Tibial artery (tissue), 4 donors: ENCODE measurements at regions not wholly inside any gene's neighbourhood (a gene's known extent, or its start where the extent isn't known, plus 50 kb on each side); places are given as distances from the start of the nearest gene placed in this dataset.

ENCODE experiments used
- DNase-seq, 2 donors: peaks; one replicate each; pipeline ENCODE4 v3.0.0-alpha.2; 2019
- H3K27ac ChIP-seq, 2 donors: fragments of 200-600 bp; sonication (generic) in 1 of 2; 1 replicate in 1 of 2; 2 replicates in 1 of 2; pipeline ENCODE4 v1.5.1; 2018 to 2019; ENCODE audit warnings: mild to moderate bottlenecking in 1 of 2
- H3K27me3 ChIP-seq, 2 donors: fragments of 200-600 bp; sonication (generic) in 1 of 2; one replicate each; pipeline versions ENCODE4 v1.5.1 to v1.6.0; 2016 to 2019
- H3K36me3 ChIP-seq, 3 donors: fragments of 200-600 bp; sonication (generic) in 2 of 3; one replicate each; pipeline ENCODE4 v1.5.1; 2016 to 2019; ENCODE audit warnings: mild to moderate bottlenecking in 2 of 3
- H3K4me1 ChIP-seq, 4 donors: fragments of 200-600 bp; sonication (generic) in 2 of 4; 1 replicate in 3 of 4; 2 replicates in 1 of 4; pipeline ENCODE4 v1.5.1; 2016 to 2019
- H3K4me3 ChIP-seq, 2 donors: fragments of 200-600 bp; sonication (generic) in 1 of 2; 1 replicate in 1 of 2; 2 replicates in 1 of 2; pipeline ENCODE4 v1.5.1; 2018 to 2019; ENCODE audit warnings: mild to moderate bottlenecking in 2 of 2
- H3K9me3 ChIP-seq, 3 donors: fragments of 200-600 bp; sonication (generic) in 1 of 3; one replicate each; pipeline ENCODE4 v1.5.1; 2016 to 2019
- CTCF ChIP-seq, 2 experiments: fragments of 200-600 bp in 1 of 2; fragments of 450-650 bp in 1 of 2; IDR thresholded peaks; one replicate each; pipeline ENCODE4 v1.5.1; 2017 to 2019; ENCODE audit warnings: antibody characterized with exemption in 2 of 2, mild to moderate bottlenecking in 1 of 2, moderate library complexity in 1 of 2
- intact Hi-C: fragments of 100-400 bp; cut with DNase I; formaldehyde crosslinking; loops from one replicate; pipeline ENCODE4 v1.15.0; 2023; ENCODE audit warnings: low total_unique reads

DNA sequence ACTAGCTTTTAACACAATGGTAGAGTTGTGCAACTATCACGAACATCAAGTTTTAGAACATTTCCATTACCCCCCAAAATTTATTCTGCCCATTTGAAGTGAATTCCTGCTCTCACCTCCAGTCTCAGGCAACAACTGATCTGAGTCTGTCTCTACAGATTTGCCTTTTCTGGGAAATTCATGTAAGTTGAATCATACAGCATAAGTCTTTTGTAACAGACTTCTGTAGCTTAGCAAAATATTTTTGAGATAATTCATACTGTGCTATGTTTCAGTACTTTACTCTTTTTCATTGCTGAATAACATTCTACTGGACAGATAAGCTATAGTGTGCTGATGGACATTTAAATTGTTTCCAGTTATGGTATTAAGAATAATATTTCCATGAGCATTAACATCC, 447.3 kb upstream of the GJE1 start:
- no peak for TF ChIP-seq CTCF (IDR thresholded peaks at IDR 0.05)
- intact Hi-C loops, result no loop called here
- no peak for DNase-seq
- Histone ChIP-seq H3K4me3 (no peak overlapping the region), H3K36me3 (no peaks in the 10 kb centered on the region), H3K27ac (no peak overlapping the region), H3K27me3 (no peaks in the 10 kb centered on the region), H3K9me3 (no peaks in the 10 kb centered on the region), H3K4me1 (no peaks in the 10 kb centered on the region)

GRCh38 chr6:141682391-141682790, 450.3 kb upstream of the GJE1 start:
- no peak for DNase-seq
- Histone ChIP-seq H3K36me3 (no peaks in the 10 kb centered on the region), H3K9me3 (no peaks in the 10 kb centered on the region), H3K4me3 (no peak overlapping the region), H3K27me3 (no peaks in the 10 kb centered on the region), H3K27ac (no peak overlapping the region), H3K4me1 (no peaks in the 10 kb centered on the region)
- no peak for TF ChIP-seq CTCF (IDR thresholded peaks at IDR 0.05)
- intact Hi-C loops, result no loop called here

DNA sequence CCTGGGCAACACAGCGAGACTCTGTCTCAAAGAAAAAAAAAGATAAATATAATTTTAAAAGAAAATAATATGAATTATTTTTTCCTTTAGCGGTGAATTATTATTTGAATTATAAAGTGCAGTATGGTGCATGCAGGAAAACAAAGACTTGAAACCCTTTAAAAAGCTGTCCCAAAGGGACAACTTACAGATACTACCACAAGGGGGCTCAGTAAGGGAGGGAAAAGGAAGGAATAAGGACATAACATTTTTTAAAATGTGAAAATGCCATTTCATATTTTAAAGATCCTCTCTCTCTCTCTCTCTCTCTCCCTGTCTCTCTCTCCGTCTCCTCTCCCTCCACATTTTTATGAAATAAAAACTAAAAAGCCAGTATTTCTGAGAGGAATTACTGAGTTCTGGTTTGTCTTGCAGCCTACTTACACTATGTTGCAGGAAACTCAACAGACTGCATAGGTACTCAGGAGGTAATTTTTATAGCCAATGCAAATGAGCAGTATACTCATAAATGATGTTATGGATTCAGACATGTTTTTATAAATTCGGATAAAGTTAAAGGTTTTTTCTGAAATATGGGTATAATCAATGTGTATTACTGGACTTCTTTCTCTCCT, 455.0 kb upstream of the GJE1 start:
- H3K27me3 ChIP-seq, result no peaks in the 10 kb centered on the region
- H3K4me1 ChIP-seq, result no peaks in the 10 kb centered on the region
- H3K36me3 ChIP-seq, result no peaks in the 10 kb centered on the region
- DNase-seq, result no peak
- no peak overlapping the region for H3K4me3 ChIP-seq
- H3K9me3 ChIP-seq, result no peaks in the 10 kb centered on the region
- peak; percentile 49 to 50 for TF ChIP-seq CTCF (IDR thresholded peaks at IDR 0.05)
- H3K27ac ChIP-seq, result no peak overlapping the region
- intact Hi-C loops, result no loop called here

- Histone ChIP-seq H3K27ac (no peak overlapping the region), H3K4me3 (no peak overlapping the region), H3K4me1 (no peaks in the 10 kb centered on the region), H3K36me3 (no peaks in the 10 kb centered on the region), H3K27me3 (no peaks in the 10 kb centered on the region), H3K9me3 (no peaks in the 10 kb centered on the region)
- DNase-seq, result no peak
- intact Hi-C loops, result no loop called here
- no peak for TF ChIP-seq CTCF (IDR thresholded peaks at IDR 0.05)
Measured at GRCh38 chr6:141675957-141676356, 456.8 kb upstream of the GJE1 start.

GRCh38 chr6:141669141-141669540, 463.6 kb upstream of the GJE1 start:
- Histone ChIP-seq H3K9me3 (no peaks in the 10 kb centered on the region), H3K27ac (no peak overlapping the region), H3K27me3 (no peaks in the 10 kb centered on the region), H3K4me1 (no peaks in the 10 kb centered on the region), H3K36me3 (no peaks in the 10 kb centered on the region), H3K4me3 (no peak overlapping the region)
- DNase-seq, result no peak
- no peak for TF ChIP-seq CTCF (IDR thresholded peaks at IDR 0.05)
- intact Hi-C loops, result no loop called here
